CD14-positive monocyte (primary cell): ENCODE measurements at regions not wholly inside any gene's neighbourhood (a gene's known extent, or its start where the extent isn't known, plus 50 kb on each side); places are given as distances from the start of the nearest gene placed in this dataset.

ENCODE experiments used
- DNase-seq, 3 donors: peaks; one replicate each; pipeline ENCODE4 v3.0.0-alpha.2; 2011 to 2022
- H2AFZ ChIP-seq: 2 replicates; pipeline ENCODE4 v1.6.0; 2012; ENCODE audit warnings: mild to moderate bottlenecking, low read depth, low read length, inconsistent platforms; ENCODE audit not compliant: insufficient read depth, poor library complexity, severe bottlenecking
- H3K27ac ChIP-seq, 2 donors: 1 replicate in 1 of 2; 2 replicates in 1 of 2; pipeline ENCODE4 v1.5.1; 2012 to 2013; ENCODE audit warnings: low read length in 2 of 2, control low read depth in 1 of 2, inconsistent platforms in 1 of 2, low read depth in 1 of 2, mild to moderate bottlenecking in 1 of 2
- H3K27me3 ChIP-seq, 2 donors: one replicate each; pipeline versions ENCODE4 v1.6.0 to v1.6.1; 2011 to 2013; ENCODE audit warnings: low read length in 2 of 2; ENCODE audit not compliant: control insufficient read depth in 2 of 2, insufficient read depth in 2 of 2
- H3K36me3 ChIP-seq, 2 donors: replicated peaks in 1 of 2; 1 replicate in 1 of 2; 2 replicates in 1 of 2; pipeline versions ENCODE4 v1.5.1 to v1.6.1; 2012 to 2013; ENCODE audit warnings: low read length in 2 of 2, control low read depth in 1 of 2, inconsistent platforms in 1 of 2, mild to moderate bottlenecking in 1 of 2; ENCODE audit not compliant: insufficient read depth in 2 of 2, control insufficient read depth in 1 of 2
- H3K4me1 ChIP-seq, 2 donors: 1 replicate in 1 of 2; 2 replicates in 1 of 2; pipeline versions ENCODE4 v1.5.1 to v1.6.1; 2012 to 2013; ENCODE audit warnings: low read length in 2 of 2, control low read depth in 1 of 2, inconsistent platforms in 1 of 2, mild to moderate bottlenecking in 1 of 2, moderate library complexity in 1 of 2; ENCODE audit not compliant: insufficient read depth in 2 of 2, control insufficient read depth in 1 of 2
- H3K4me2 ChIP-seq: replicated peaks from 2 replicates; pipeline ENCODE3; 2012; ENCODE audit warnings: low read length, moderate library complexity, mild to moderate bottlenecking; ENCODE audit not compliant: poor library complexity, severe bottlenecking; ENCODE audit errors: extremely low read depth
- H3K4me3 ChIP-seq, 3 experiments: fragments of 200-600 bp in 1 of 3; sonication (generic) in 1 of 3; replicated peaks in 1 of 3; 1 replicate in 2 of 3; 2 replicates in 1 of 3; pipeline ENCODE4 v1.5.1; 2011 to 2013; ENCODE audit warnings: low read length in 3 of 3, mild to moderate bottlenecking in 3 of 3, control low read depth in 2 of 3, low read depth in 2 of 3, inconsistent platforms in 1 of 3, moderate library complexity in 1 of 3
- H3K79me2 ChIP-seq: 2 replicates; pipeline ENCODE4 v1.6.0; 2012; ENCODE audit warnings: mild to moderate bottlenecking, control low read depth, inconsistent platforms, low read length, moderate library complexity; ENCODE audit not compliant: insufficient read depth
- H3K9ac ChIP-seq: 2 replicates; pipeline ENCODE4 v1.6.0; 2017; ENCODE audit warnings: low read length, mild to moderate bottlenecking; ENCODE audit not compliant: insufficient read depth, poor library complexity, severe bottlenecking
- H3K9me3 ChIP-seq, 2 donors: replicated peaks in 1 of 2; 1 replicate in 1 of 2; 2 replicates in 1 of 2; pipeline versions ENCODE4 v1.5.1 to v1.6.1; 2012 to 2013; ENCODE audit warnings: low read length in 2 of 2, control low read depth in 1 of 2; ENCODE audit not compliant: control insufficient read depth in 1 of 2, insufficient read depth in 1 of 2
- H4K20me1 ChIP-seq: 2 replicates; pipeline ENCODE4 v1.6.0; 2012; ENCODE audit warnings: mild to moderate bottlenecking, low read length, control low read depth, moderate library complexity; ENCODE audit not compliant: insufficient read depth
- H3K27ac Mint-ChIP-seq, 7 donors: one replicate each; pipeline ENCODE4 v1.8.0; 2020; ENCODE audit warnings: mild to moderate bottlenecking in 7 of 7, mixed read lengths in 7 of 7, moderate library complexity in 6 of 7, inconsistent platforms in 2 of 7
- H3K27me3 Mint-ChIP-seq, 3 donors: one replicate each; pipeline ENCODE4 v1.8.0; 2021 to 2022; ENCODE audit warnings: low read depth in 3 of 3, mild to moderate bottlenecking in 3 of 3, mixed read lengths in 3 of 3, moderate library complexity in 3 of 3, inconsistent platforms in 1 of 3
- H3K36me3 Mint-ChIP-seq, 2 donors: one replicate each; pipeline ENCODE4 v1.8.0; 2020; ENCODE audit warnings: mixed read lengths in 2 of 2, inconsistent platforms in 1 of 2, mild to moderate bottlenecking in 1 of 2
- H3K4me1 Mint-ChIP-seq: one replicate; pipeline ENCODE4 v1.8.0; 2020; ENCODE audit warnings: mild to moderate bottlenecking, mixed read lengths
- H3K4me3 Mint-ChIP-seq, 2 donors: one replicate each; pipeline ENCODE4 v1.8.0; 2020; ENCODE audit warnings: mild to moderate bottlenecking in 2 of 2, mixed read lengths in 2 of 2, moderate library complexity in 1 of 2
- H3K9me3 Mint-ChIP-seq, 7 donors: one replicate each; pipeline ENCODE4 v1.8.0; 2020 to 2022; ENCODE audit warnings: mixed read lengths in 7 of 7, mild to moderate bottlenecking in 6 of 7, moderate library complexity in 6 of 7, inconsistent platforms in 2 of 7
- CTCF ChIP-seq: fragments of 200-600 bp; IDR thresholded peaks from one replicate; pipeline ENCODE4 v1.8.0; 2022; ENCODE audit warnings: antibody characterized with exemption, mild to moderate bottlenecking
- WGBS: methylation state at CpG from one replicate; pipeline ENCODE4 v1.1.5; 2013; ENCODE audit warnings: missing lambda C conversion rate; ENCODE audit not compliant: insufficient coverage; 5-methylcytosine and 5-hydroxymethylcytosine counted together
- intact Hi-C, 2 donors: fragments of 100-400 bp; cut with micrococcal nuclease; formaldehyde crosslinking; loops; one replicate each; pipeline versions ENCODE4 v1.15.0 to v1.15.1; 2023

GRCh38 chr5:117262572-117263131 is 688.0 kb upstream of the SEMA6A start:
- H3K4me1 ChIP-seq = no peaks in the 10 kb centered on the region
- H4K20me1 ChIP-seq = no peaks in the 10 kb centered on the region
- Mint-ChIP-seq H3K4me1 (no peaks in the 10 kb centered on the region), H3K27me3 (no peaks in the 10 kb centered on the region), H3K27ac (no peak overlapping the region), H3K36me3 (no peaks in the 10 kb centered on the region), H3K9me3 (peaks cover 0 to 7% (median 3%) of the 10 kb centered on the region in 7 donors), H3K4me3 (no peak overlapping the region)
- no peak overlapping the region for H3K4me3 ChIP-seq
- H2AFZ ChIP-seq = no peak overlapping the region
- TF ChIP-seq CTCF = no peak
- H3K4me2 ChIP-seq = no peak overlapping the region
- H3K27me3 ChIP-seq = no peaks in the 10 kb centered on the region
- no peak for DNase-seq
- H3K79me2 ChIP-seq = no peaks in the 10 kb centered on the region
- no peaks in the 10 kb centered on the region for H3K36me3 ChIP-seq
- H3K27ac ChIP-seq = no peak overlapping the region
- no CpG with 5 or more reads among the region's 4 CpGs for WGBS
- intact Hi-C loops = no loop called here
- peaks cover 0 to 3% of the 10 kb centered on the region in 2 donors for H3K9me3 ChIP-seq
- no peak overlapping the region for H3K9ac ChIP-seq

- H3K79me2 ChIP-seq = no peaks in the 10 kb centered on the region
- H3K4me3 Mint-ChIP-seq = no peak overlapping the region
- no peaks in the 10 kb centered on the region for H3K27me3 Mint-ChIP-seq
- no peaks in the 10 kb centered on the region for H3K4me1 Mint-ChIP-seq
- no peaks in the 10 kb centered on the region for H4K20me1 ChIP-seq
- H3K27me3 ChIP-seq = no peaks in the 10 kb centered on the region
- no peak overlapping the region for H3K4me3 ChIP-seq
- H2AFZ ChIP-seq = no peak overlapping the region
- H3K9me3 ChIP-seq = peaks cover 0 to 3% of the 10 kb centered on the region in 2 donors
- no peak for TF ChIP-seq CTCF
- H3K9me3 Mint-ChIP-seq = peaks cover 0 to 7% (median 3%) of the 10 kb centered on the region in 7 donors
- no peaks in the 10 kb centered on the region for H3K4me1 ChIP-seq
- no peak overlapping the region for H3K9ac ChIP-seq
- H3K27ac Mint-ChIP-seq = no peak overlapping the region
- H3K36me3 ChIP-seq = no peaks in the 10 kb centered on the region
- H3K36me3 Mint-ChIP-seq = no peaks in the 10 kb centered on the region
- no peak overlapping the region for H3K4me2 ChIP-seq
- intact Hi-C loops = no loop called here
- 86% methylated on average over 4 of the region's 7 CpGs for WGBS
- no peak overlapping the region for H3K27ac ChIP-seq
- no peak for DNase-seq
Observed at GRCh38 chr5:117261948-117262571, 687.4 kb upstream of the SEMA6A start.
